ENCODE measurements at regions not wholly inside any gene's neighbourhood (a gene's known extent, or its start where the extent isn't known, plus 50 kb on each side); places are given as distances from the start of the nearest gene placed in this dataset.

DNA sequence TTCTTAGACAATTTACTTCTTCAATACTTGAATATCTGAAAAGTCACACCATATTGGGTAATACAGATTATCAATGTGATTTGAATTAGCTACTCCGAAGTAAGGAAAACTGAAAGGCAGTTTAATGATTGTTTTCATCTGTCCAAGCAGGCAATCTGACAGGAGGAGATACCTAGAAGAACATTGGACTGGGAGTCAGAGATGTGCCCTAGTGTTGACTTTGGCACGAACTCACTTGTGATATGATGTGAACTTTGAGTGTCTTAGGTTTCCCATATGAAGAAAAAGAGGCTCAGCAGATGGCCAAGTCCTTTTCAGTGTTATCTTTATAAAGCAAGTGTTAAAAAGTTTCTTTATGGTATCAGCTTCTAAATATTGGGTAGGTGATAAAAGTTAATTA lies 287.1 kb downstream of the MTX2 start:
- no peak for TF ChIP-seq AFF4 (CRISPR knock-in tag; IDR thresholded peaks at IDR 0.05; ENCODE audit: borderline replicate concordance)
- TF ChIP-seq CBFB (CRISPR knock-in tag; IDR thresholded peaks at IDR 0.05; ENCODE audit: low read depth), result no peak
- Mint-ChIP-seq H3K27ac (no peak overlapping the region), H3K4me3 (no peak overlapping the region), H3K4me1 (peaks cover 22% of the 10 kb centered on the region), H3K27me3 (ENCODE audit: low read depth) (peaks cover 43% of the 10 kb centered on the region), H3K9me3 (no peaks in the 10 kb centered on the region), H3K36me3 (no peaks in the 10 kb centered on the region)
- DNase-seq (ENCODE audit: low spot score) (no peak), ATAC-seq (no peak)
- ChIA-PET POLR2A (no interaction called here), CTCF (interaction anchor here (0.6 to 1.9 kb wide), 6 partner anchors 38 to 416 kb away, joined by 3 to 11 read pairs (median 3); no protein-coding TSS in a partner anchor)

DNA sequence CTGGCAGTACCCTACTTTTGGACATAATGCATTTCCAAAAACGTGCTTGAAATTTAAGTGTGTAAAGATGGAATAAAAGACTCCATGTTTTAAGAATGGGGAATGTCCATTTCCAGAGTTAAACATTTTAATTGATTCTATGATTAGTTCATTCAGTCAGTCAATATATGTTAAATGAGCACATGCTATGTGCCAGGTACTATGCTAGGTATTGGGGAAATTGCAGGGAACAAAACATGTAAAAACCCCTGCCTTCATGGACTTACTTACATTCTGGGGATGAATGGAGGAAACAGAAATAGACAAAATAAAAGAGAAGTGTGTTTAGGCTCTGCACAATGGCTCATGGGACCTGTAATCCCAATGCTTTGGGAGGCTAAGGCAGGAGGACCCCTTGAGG lies 288.6 kb downstream of the MTX2 start:
- H3K9me3 Mint-ChIP-seq, result no peaks in the 10 kb centered on the region
- DNase-seq (ENCODE audit: low spot score), result no peak
- no peak overlapping the region for H3K27ac Mint-ChIP-seq
- CTCF ChIA-PET, result interaction anchor here (0.6 kb wide), 1 partner anchor 78 kb away, joined by 5 read pairs; no protein-coding TSS in a partner anchor
- ATAC-seq, result no peak
- POLR2A ChIA-PET, result no interaction called here
- no peak overlapping the region for H3K4me3 Mint-ChIP-seq
- no peaks in the 10 kb centered on the region for H3K36me3 Mint-ChIP-seq
- TF ChIP-seq RELA (CRISPR knock-in tag; IDR thresholded peaks at IDR 0.05; ENCODE audit: borderline replicate concordance), result no peak
- TF ChIP-seq TEAD1 (CRISPR knock-in tag; IDR thresholded peaks at IDR 0.05), result no peak
- no peak for TF ChIP-seq CREM (CRISPR knock-in tag; IDR thresholded peaks at IDR 0.05)
- no peak for TF ChIP-seq AFF4 (CRISPR knock-in tag; IDR thresholded peaks at IDR 0.05; ENCODE audit: borderline replicate concordance)
- TF ChIP-seq, protein P1, sequence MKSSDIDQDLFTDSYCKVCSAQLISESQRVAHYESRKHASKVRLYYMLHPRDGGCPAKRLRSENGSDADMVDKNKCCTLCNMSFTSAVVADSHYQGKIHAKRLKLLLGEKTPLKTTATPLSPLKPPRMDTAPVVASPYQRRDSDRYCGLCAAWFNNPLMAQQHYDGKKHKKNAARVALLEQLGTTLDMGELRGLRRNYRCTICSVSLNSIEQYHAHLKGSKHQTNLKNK (CRISPR knock-in tag; IDR thresholded peaks at IDR 0.05), result no peak
- no peak for TF ChIP-seq SMAD3 (CRISPR knock-in tag; IDR thresholded peaks at IDR 0.05; ENCODE audit: borderline replicate concordance)
- TF ChIP-seq, protein P2, sequence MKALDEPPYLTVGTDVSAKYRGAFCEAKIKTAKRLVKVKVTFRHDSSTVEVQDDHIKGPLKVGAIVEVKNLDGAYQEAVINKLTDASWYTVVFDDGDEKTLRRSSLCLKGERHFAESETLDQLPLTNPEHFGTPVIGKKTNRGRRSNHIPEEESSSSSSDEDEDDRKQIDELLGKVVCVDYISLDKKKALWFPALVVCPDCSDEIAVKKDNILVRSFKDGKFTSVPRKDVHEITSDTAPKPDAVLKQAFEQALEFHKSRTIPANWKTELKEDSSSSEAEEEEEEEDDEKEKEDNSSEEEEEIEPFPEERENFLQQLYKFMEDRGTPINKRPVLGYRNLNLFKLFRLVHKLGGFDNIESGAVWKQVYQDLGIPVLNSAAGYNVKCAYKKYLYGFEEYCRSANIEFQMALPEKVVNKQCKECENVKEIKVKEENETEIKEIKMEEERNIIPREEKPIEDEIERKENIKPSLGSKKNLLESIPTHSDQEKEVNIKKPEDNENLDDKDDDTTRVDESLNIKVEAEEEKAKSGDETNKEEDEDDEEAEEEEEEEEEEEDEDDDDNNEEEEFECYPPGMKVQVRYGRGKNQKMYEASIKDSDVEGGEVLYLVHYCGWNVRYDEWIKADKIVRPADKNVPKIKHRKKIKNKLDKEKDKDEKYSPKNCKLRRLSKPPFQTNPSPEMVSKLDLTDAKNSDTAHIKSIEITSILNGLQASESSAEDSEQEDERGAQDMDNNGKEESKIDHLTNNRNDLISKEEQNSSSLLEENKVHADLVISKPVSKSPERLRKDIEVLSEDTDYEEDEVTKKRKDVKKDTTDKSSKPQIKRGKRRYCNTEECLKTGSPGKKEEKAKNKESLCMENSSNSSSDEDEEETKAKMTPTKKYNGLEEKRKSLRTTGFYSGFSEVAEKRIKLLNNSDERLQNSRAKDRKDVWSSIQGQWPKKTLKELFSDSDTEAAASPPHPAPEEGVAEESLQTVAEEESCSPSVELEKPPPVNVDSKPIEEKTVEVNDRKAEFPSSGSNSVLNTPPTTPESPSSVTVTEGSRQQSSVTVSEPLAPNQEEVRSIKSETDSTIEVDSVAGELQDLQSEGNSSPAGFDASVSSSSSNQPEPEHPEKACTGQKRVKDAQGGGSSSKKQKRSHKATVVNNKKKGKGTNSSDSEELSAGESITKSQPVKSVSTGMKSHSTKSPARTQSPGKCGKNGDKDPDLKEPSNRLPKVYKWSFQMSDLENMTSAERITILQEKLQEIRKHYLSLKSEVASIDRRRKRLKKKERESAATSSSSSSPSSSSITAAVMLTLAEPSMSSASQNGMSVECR (CRISPR knock-in tag; IDR thresholded peaks at IDR 0.05; ENCODE audit: borderline replicate concordance), result no peak
- TF ChIP-seq GTF2I (CRISPR knock-in tag; conservative IDR thresholded peaks at IDR 0.05), result no peak
- no peak for TF ChIP-seq ZBTB21 (CRISPR knock-in tag; IDR thresholded peaks at IDR 0.05; ENCODE audit: borderline replicate concordance)
- no peak for TF ChIP-seq E2F1 (CRISPR knock-in tag; IDR thresholded peaks at IDR 0.05)
- no peak for TF ChIP-seq ERG (CRISPR knock-in tag; IDR thresholded peaks at IDR 0.05)
- H3K4me1 Mint-ChIP-seq, result peaks cover 18% of the 10 kb centered on the region
- peaks cover 42% of the 10 kb centered on the region for H3K27me3 Mint-ChIP-seq (ENCODE audit: low read depth)

All from WTC11 (cell line).